Endothelial cell of umbilical vein (primary cell): ENCODE measurements at regions not wholly inside any gene's neighbourhood (a gene's known extent, or its start where the extent isn't known, plus 50 kb on each side); places are given as distances from the start of the nearest gene placed in this dataset.

ENCODE experiments used
- BruUV-seq: library from RNA; stranded (reverse); fragments of 400-500 nt; replicated peaks from 2 replicates; lab custom pipeline; 2021; lab: Mats Ljungman, UMichigan
- CTCF ChIA-PET: fragments of 300-600, 350-600 bp; sonication (Branson Sonifier 250); formaldehyde crosslinking; loops from one replicate; lab custom pipeline; 2021; ENCODE audit warnings: antibody characterized with exemption, inconsistent platforms; lab: Charles Lee
- POLR2A ChIA-PET: fragments of 300-600, 350-600 bp; sonication (Branson Sonifier 250); formaldehyde crosslinking; loops from one replicate; lab custom pipeline; 2021; ENCODE audit warnings: antibody characterized with exemption, inconsistent platforms; lab: Charles Lee
- DNase-seq: peaks from one replicate; pipeline ENCODE4 v3.0.0-alpha.2; 2011; ENCODE audit warnings: low read depth, low spot score
- FAIRE-seq: peaks from 2 replicates; lab custom pipeline; 2011; peaks lifted over from hg19 to GRCh38; lab: Jason Lieb, UNC
- H2AFZ ChIP-seq: 2 replicates; pipeline ENCODE4 v1.6.0; 2012; ENCODE audit warnings: low read depth, low read length, control low read depth, inconsistent platforms
- H3K27ac ChIP-seq: 2 replicates; pipeline ENCODE4 v1.5.1; 2011; ENCODE audit warnings: low read depth, mild to moderate bottlenecking, control low read depth, low read length, moderate library complexity; ENCODE audit not compliant: insufficient read depth
- H3K27me3 ChIP-seq, 2 experiments: 2 replicates each; pipeline versions ENCODE4 v1.6.0 to v1.6.1; 2011; ENCODE audit warnings: low read length in 2 of 2, mixed read lengths in 1 of 2; ENCODE audit not compliant: control insufficient read depth in 2 of 2, insufficient read depth in 2 of 2
- H3K36me3 ChIP-seq, 2 experiments: 2 replicates in 1 of 2; 3 replicates in 1 of 2; pipeline ENCODE4 v1.5.1; 2011; ENCODE audit warnings: low read length in 2 of 2, mild to moderate bottlenecking in 1 of 2, moderate library complexity in 1 of 2; ENCODE audit not compliant: control insufficient read depth in 2 of 2, insufficient read depth in 2 of 2; ENCODE audit errors: extremely low read depth in 1 of 2
- H3K4me1 ChIP-seq: 3 replicates; pipeline ENCODE4 v1.5.1; 2011; ENCODE audit warnings: mild to moderate bottlenecking, low read length; ENCODE audit not compliant: control insufficient read depth, insufficient read depth; ENCODE audit errors: extremely low read depth
- H3K4me2 ChIP-seq: 2 replicates; pipeline ENCODE4 v1.6.1; 2011; ENCODE audit warnings: low read length, control low read depth, mixed read lengths; ENCODE audit not compliant: insufficient read depth
- H3K4me3 ChIP-seq, 3 experiments: fragments of 200-600 bp in 1 of 3; sonication (generic), shearing (Covaris generic) in 1 of 3; replicated peaks in 1 of 3; 2 replicates each; pipeline ENCODE4 v1.5.1; 2011 to 2016; ENCODE audit warnings: control low read depth in 3 of 3, low read length in 3 of 3, mild to moderate bottlenecking in 2 of 3, inconsistent platforms in 1 of 3, low read depth in 1 of 3, moderate library complexity in 1 of 3; ENCODE audit not compliant: insufficient read depth in 1 of 3
- H3K79me2 ChIP-seq: 2 replicates; pipeline ENCODE4 v1.6.0; 2012; ENCODE audit warnings: low read length, inconsistent platforms; ENCODE audit not compliant: control insufficient read depth, insufficient read depth
- H3K9ac ChIP-seq: replicated peaks from 2 replicates; pipeline ENCODE3; 2011; ENCODE audit warnings: low read length, control low read depth; ENCODE audit not compliant: insufficient read depth; ENCODE audit errors: extremely low read depth
- H3K9me1 ChIP-seq: replicated peaks from 3 replicates; pipeline ENCODE4 v1.6.0; 2011; ENCODE audit warnings: mild to moderate bottlenecking, low read length; ENCODE audit not compliant: control insufficient read depth, insufficient read depth; ENCODE audit errors: extremely low read depth
- H3K9me3 ChIP-seq: replicated peaks from 2 replicates; pipeline ENCODE4 v1.5.1; 2012; ENCODE audit warnings: low read length, inconsistent platforms; ENCODE audit not compliant: control insufficient read depth, insufficient read depth
- H4K20me1 ChIP-seq: replicated peaks from 2 replicates; pipeline ENCODE3; 2011; ENCODE audit warnings: mild to moderate bottlenecking, low read length; ENCODE audit not compliant: control insufficient read depth, insufficient read depth; ENCODE audit errors: extremely low read depth
- EZH2 ChIP-seq: IDR thresholded peaks from 2 replicates; pipeline ENCODE4 v1.6.1; 2012; ENCODE audit warnings: borderline replicate concordance, low read depth, mild to moderate bottlenecking, moderate library complexity, low read length, inconsistent platforms; ENCODE audit not compliant: severe bottlenecking
- FOS ChIP-seq: IDR thresholded peaks from 2 replicates; pipeline ENCODE4 v1.6.1; 2011; ENCODE audit warnings: mild to moderate bottlenecking, low read length, moderate library complexity, borderline replicate concordance; ENCODE audit not compliant: insufficient read depth
- GATA2 ChIP-seq: IDR thresholded peaks from 2 replicates; pipeline ENCODE4 v1.7.0; 2011; ENCODE audit warnings: low read depth, mild to moderate bottlenecking, moderate library complexity, mixed read lengths, low read length; ENCODE audit not compliant: insufficient read length, insufficient read depth
- JUN ChIP-seq: IDR thresholded peaks from 2 replicates; pipeline ENCODE4 v1.6.1; 2011; ENCODE audit warnings: borderline replicate concordance, low read depth; ENCODE audit not compliant: insufficient read length, insufficient read depth
- MYC ChIP-seq: IDR thresholded peaks from one replicate; pipeline ENCODE4 v1.6.1; 2011; ENCODE audit warnings: mild to moderate bottlenecking, low read depth, low read length
- POLR2A ChIP-seq: IDR thresholded peaks from 2 replicates; pipeline ENCODE4 v1.6.1; 2012; ENCODE audit warnings: low read depth, mild to moderate bottlenecking, control low read depth, low read length
- POLR2AphosphoS5 ChIP-seq: IDR thresholded peaks from 2 replicates; pipeline ENCODE4 v1.6.1; 2012; ENCODE audit warnings: low read depth, mild to moderate bottlenecking, control low read depth, low read length, moderate library complexity; ENCODE audit not compliant: insufficient read depth
- dilution Hi-C: fragments of 300-500 bp; cut with MboI; formaldehyde crosslinking; loops from one replicate; pipeline ENCODE4 v1.15.0; 2019; ENCODE audit warnings: low sequenced_read_pairs; ENCODE audit not compliant: extremely low pct_ligation_motif_present
- intact Hi-C: fragments of 100-400 bp; cut with micrococcal nuclease; formaldehyde crosslinking; loops from one replicate; pipeline ENCODE4 v1.10.0; 2022
- TF ChIP-seq, protein P1 (sequence below), 2 donors: IDR thresholded peaks; 1 replicate in 1 of 2; 2 replicates in 1 of 2; pipeline ENCODE4 v1.5.1; 2011; ENCODE audit warnings: low read length in 2 of 2, mild to moderate bottlenecking in 2 of 2, moderate library complexity in 2 of 2, control low read depth in 1 of 2, inconsistent platforms in 1 of 2, low read depth in 1 of 2; ENCODE audit not compliant: insufficient read depth in 1 of 2; ENCODE audit errors: extremely low read depth in 1 of 2
- TF ChIP-seq, protein P2 (sequence below): IDR thresholded peaks from 2 replicates; pipeline ENCODE4 v1.6.1; 2011; ENCODE audit not compliant: insufficient read depth, insufficient read length

DNA sequence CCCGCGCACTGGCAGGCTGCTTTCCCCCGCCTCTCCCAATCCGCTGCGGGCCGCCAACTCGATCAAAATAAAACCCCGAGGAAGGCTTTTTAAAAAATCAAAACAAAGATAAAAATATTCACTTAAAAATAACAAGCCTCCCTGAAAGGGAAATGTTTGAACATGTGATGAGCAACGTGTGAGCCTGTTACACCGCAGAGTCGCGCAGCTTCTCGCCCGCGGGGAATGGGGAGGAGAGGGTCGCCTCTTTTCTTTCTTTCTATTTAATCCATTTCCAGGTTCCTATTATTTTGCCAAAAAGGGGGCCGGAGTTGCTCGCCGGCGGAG is 326.0 kb upstream of the F9 start:
- no TSS peak for BruUV-seq

More for the DNA sequence above, 326.0 kb upstream of the F9 start:
- Histone ChIP-seq H3K4me1 (no peaks in the 10 kb centered on the region), H3K9me1 (no peaks in the 10 kb centered on the region), H2AFZ (no peak overlapping the region), H3K9ac (no peak overlapping the region), H3K4me2 (peak overlapping the region; percentile 42), H3K36me3 (no peaks in the 10 kb centered on the region), H3K27ac (no peak overlapping the region), H3K4me3 (peak overlapping the region in 1 of 3 experiments; percentile 15), H3K9me3 (no peaks in the 10 kb centered on the region), H3K79me2 (no peaks in the 10 kb centered on the region), H4K20me1 (no peaks in the 10 kb centered on the region), H3K27me3 (peaks cover 7 to 8% of the 10 kb centered on the region in 2 experiments)
- ChIA-PET CTCF (no interaction called here), POLR2A (no interaction called here)
- TF ChIP-seq EZH2 (no peak), JUN (no peak), POLR2A (no peak), POLR2AphosphoS5 (no peak), FOS (no peak), MYC (no peak), GATA2 (no peak)
- TF ChIP-seq, protein P1, sequence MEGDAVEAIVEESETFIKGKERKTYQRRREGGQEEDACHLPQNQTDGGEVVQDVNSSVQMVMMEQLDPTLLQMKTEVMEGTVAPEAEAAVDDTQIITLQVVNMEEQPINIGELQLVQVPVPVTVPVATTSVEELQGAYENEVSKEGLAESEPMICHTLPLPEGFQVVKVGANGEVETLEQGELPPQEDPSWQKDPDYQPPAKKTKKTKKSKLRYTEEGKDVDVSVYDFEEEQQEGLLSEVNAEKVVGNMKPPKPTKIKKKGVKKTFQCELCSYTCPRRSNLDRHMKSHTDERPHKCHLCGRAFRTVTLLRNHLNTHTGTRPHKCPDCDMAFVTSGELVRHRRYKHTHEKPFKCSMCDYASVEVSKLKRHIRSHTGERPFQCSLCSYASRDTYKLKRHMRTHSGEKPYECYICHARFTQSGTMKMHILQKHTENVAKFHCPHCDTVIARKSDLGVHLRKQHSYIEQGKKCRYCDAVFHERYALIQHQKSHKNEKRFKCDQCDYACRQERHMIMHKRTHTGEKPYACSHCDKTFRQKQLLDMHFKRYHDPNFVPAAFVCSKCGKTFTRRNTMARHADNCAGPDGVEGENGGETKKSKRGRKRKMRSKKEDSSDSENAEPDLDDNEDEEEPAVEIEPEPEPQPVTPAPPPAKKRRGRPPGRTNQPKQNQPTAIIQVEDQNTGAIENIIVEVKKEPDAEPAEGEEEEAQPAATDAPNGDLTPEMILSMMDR (IDR thresholded peaks at IDR 0.05; ENCODE audit: extremely low read depth in 1 of 2, insufficient read depth in 1 of 2, low read depth in 1 of 2, low read length in 2 of 2) = no peak
- TF ChIP-seq, protein P2, sequence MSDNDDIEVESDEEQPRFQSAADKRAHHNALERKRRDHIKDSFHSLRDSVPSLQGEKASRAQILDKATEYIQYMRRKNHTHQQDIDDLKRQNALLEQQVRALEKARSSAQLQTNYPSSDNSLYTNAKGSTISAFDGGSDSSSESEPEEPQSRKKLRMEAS = no peak
- dilution Hi-C loops (no loop called here), intact Hi-C loops (no loop called here)
- FAIRE-seq (no peak), DNase-seq (no peak)
